Renal cortex interstitium (tissue), 11 donors: ENCODE measurements at regions not wholly inside any gene's neighbourhood (a gene's known extent, or its start where the extent isn't known, plus 50 kb on each side); places are given as distances from the start of the nearest gene placed in this dataset.
"Not testable (repeated sequence)": the region's sequence is repeated elsewhere in the genome, so short reads cannot be mapped to it uniquely, and the experiment has no call there.

Experiments used
- DNase-seq, 11 donors: peaks; one replicate each; pipeline ENCODE4 v3.0.0-alpha.2; 2013; ENCODE audit warnings: low read depth in 9 of 11, low spot score in 4 of 11; ENCODE audit errors: extremely low read depth in 1 of 11

DNA sequence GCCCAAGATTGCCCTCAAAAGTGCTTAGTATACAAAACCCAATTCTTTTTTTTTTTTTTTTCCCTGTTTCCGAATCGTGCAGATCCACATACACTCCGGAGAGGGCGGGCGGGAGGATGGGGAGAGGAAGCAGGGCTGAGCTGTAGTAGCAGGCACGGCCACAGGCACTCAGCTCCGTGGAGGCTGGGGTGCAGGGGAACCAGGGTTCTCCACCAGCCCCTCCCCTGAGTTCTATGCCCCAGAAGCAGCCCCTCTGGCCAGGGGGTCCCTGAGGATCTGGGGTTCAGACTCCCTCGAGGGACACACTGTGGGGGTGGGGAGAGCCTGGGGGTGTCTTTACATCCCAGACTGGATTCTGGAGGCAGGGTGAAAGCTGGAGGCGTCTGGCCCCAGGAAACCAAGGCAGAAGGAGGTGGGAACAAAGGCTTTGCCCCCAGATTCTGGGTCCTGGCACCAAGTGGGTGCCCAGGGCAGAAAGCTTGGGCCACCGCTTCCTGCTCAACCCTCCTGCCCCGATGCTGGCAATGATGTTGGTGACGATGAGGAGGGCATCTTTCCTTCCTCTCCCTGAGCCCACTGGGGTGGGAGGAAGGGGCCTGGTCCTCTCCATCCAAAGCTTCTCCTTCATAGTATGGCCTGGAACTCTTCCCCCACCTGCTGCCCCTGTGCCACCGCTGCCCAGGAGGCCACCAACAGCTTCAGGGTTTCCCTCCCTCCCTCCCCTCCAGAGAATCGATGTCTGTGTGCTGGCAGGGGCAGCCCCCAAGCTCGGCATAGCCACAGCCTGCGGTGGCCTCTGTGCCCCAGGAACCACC lies 106.4 kb upstream of the TARDBP start:
- DNase-seq = no peak

- no peak for DNase-seq
Measured at GRCh38 chr1:10906866-10907519, 105.5 kb upstream of the TARDBP start.

- no peak for DNase-seq
Measured at GRCh38 chr1:10908266-10908665, 104.2 kb upstream of the TARDBP start.

GRCh38 chr1:10909697-10910680 lies 102.5 kb upstream of the TARDBP start:
- DNase-seq = no peak

DNA sequence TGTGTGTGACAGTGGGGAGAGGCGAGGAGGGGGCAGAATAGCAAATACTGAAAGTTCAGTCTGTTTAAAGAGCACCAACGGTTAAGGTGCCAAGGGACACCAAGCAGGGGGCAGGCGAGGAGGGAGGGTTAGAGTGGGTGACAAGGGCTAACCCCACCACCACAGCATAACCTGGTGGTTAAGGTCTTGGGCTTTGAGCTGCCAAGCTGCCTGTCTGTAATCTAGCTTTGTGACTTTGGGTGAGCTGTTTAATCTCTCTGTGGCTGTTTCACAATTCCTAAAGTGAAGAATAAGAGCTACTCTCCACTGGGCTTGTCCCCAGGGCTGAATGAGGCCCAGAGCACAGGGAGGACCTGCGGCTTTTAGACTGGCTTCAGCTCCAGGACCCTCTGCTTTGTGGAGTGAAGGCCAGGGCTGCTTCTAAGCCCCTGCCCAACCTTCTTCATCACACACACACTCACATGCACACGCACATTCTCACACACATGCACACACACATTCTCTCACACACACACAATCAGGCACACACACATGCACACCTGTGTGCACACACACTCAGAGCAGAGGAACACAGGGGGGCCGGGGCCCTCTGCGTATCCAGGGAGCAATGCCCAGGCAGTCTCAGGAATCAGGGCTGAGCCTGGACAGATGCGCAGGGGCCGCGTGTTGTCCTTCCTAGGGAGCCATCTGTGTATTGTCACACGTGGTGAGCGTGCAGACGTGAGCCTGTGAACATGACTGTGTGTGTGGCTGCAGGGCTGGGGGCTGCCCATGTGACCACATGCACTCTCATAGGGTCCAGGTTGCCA lies 101.6 kb upstream of the TARDBP start:
- DNase-seq = no peak

DNA sequence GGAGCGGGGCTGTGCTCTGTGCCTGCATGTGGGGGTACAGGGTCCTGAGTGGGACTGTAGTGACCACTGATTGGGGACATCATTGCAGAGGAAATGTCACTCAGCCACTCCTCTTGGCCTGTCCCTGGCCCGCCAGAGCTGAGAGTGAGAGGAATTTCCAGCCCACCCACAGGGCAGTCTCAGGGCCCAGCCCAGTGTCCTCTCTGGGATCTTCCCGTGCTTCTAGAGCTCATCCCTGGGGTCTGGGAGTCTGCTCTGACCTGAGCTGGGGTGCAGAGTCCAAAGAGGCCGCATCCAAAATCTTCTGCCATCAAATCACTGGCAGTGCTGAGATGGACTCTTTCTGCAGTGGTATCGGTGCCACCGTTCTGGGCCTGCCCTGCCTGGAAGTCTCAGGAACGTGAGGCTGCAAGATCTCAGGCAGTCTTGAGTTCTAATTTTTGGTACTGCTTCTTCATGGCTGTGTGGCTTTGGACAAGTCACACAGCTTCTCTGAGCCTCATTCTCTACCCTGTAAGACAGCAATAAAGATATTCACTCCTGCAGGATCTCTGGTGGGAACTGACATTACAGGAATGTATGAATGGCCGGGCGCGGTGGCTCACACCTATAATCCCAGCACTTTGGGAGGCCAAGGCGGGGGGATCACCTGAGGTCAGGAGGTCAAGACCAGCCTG lies 100.8 kb upstream of the TARDBP start:
- no peak for DNase-seq

DNA sequence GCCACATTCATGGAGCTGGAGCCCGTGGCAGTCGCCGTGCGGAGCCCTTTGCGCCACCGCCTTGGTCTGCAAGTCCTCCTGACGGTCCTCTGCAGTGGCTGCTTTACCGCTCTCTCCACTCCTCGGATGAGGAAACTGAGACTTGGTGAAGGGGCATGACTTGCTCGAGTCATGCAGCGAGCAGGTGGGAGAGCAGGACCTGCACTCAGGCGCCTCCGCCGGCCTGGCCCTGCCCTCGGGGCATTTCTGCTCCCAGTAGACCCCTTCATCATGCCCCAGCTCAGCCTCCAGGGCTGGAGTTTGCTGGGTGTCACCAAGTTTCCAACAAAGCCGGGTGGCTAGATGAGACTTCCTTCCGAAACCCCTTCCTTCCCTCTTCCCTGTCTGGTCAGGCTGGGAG lies 100.0 kb upstream of the TARDBP start:
- DNase-seq = no peak

- DNase-seq = no peak
Measured at GRCh38 chr1:10914056-10914455, 98.4 kb upstream of the TARDBP start.

- no peak for DNase-seq
Measured at GRCh38 chr1:10915594-10915993, 96.9 kb upstream of the TARDBP start.

DNA sequence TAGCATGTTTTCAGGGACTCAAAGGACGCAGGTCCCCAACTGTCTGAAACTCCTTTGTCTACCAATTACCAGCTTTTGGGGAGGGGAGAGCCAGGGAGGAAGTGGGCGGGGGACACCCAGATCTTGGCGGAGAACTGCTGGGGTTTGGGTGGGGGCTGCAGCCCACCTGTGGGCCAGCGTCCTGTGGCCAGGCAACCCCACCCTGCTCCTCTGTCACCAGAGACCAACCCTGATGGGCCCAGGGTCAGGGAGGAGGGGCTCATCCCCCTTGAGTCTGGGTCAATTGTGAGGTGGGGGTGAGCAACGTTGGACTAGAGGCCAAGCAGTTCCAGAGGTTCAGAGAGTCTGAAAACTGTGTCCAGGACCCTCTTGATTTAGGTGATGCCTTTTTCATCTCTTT lies 96.1 kb upstream of the TARDBP start:
- DNase-seq = no peak

- no peak for DNase-seq
Measured at GRCh38 chr1:10916991-10917390, 95.5 kb upstream of the TARDBP start.

DNA sequence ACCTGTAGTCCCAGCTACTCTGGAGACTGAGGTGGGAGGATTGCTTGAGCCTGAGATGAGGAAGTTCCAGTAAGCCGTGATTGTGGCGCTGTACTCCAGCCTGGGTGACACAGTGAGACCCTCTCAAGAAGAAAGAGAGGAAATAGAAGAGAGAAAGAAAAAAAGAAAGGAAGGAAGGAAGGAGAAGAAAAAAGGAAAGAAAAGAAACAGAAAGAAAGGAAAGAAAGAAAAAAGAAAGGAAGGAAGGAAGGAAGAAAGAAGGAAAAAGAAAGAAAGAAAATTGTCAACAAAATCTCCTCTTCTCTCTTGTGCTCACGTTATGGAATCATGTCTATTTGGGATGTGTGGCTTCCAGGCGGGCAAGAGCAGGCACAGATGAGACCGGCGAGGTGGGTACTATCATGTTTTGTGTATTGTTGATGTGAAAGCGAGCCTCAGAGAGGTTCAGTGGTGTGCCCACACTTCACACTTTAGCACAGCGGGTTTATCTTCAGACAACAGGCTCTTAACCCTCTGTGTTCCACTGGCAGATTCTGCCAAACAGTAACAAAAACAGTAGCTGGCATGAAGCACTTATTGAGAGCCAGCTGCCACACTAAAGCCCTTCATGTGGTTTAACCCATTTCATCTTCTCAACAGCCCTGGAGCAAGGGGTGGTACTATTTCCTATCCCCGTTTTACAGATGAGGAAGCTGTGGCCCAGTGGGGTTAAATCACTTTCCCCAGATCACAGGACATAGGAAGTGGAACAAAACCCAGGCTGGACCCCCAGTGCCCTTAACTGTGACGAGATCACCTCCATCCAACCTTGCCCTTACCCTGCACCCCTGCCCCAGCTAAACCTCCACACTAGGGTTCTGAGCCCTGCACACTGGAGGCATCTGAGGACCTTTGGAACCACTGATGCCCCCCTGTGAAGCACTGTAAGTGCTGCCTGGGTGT lies 94.7 kb upstream of the TARDBP start:
- no peak for DNase-seq

DNA sequence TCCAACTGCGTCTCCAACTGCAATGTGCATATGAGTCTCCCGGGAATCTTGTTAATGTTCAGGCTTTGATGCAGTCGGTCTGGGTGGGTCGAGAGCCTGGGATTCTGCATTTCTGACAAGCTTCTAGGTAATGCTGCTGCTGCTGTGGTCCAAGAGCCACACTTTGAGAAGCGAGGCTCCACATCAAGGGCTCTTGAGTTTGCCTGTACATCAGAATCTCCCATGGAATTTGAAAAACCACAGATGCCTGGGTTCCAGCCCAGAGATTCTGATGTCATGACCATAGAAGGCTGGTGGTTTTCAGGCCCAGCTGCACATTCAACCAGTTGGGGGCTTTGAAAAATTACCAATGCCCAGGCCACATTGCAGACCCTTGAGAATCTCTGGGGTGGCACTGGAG lies 93.9 kb upstream of the TARDBP start:
- DNase-seq = no peak

GRCh38 chr1:10920063-10920626 lies 92.3 kb upstream of the TARDBP start:
- no peak for DNase-seq

- DNase-seq = not testable (repeated sequence)
Measured at GRCh38 chr1:10922315-10923060, 90.0 kb upstream of the TARDBP start.

- no peak for DNase-seq
Measured at GRCh38 chr1:10924030-10924429, 88.4 kb upstream of the TARDBP start.
